Endothelial cell of umbilical vein (primary cell): ENCODE measurements at regions not wholly inside any gene's neighbourhood (a gene's known extent, or its start where the extent isn't known, plus 50 kb on each side); places are given as distances from the start of the nearest gene placed in this dataset.

Experiments
- BruUV-seq: library from RNA; stranded (reverse); fragments of 400-500 nt; replicated peaks from 2 replicates; lab custom pipeline; 2021; lab: Mats Ljungman, UMichigan
- CTCF ChIA-PET: fragments of 300-600, 350-600 bp; sonication (Branson Sonifier 250); formaldehyde crosslinking; loops from one replicate; lab custom pipeline; 2021; ENCODE audit warnings: antibody characterized with exemption, inconsistent platforms; lab: Charles Lee
- POLR2A ChIA-PET: fragments of 300-600, 350-600 bp; sonication (Branson Sonifier 250); formaldehyde crosslinking; loops from one replicate; lab custom pipeline; 2021; ENCODE audit warnings: antibody characterized with exemption, inconsistent platforms; lab: Charles Lee
- DNase-seq: peaks from one replicate; pipeline ENCODE4 v3.0.0-alpha.2; 2011; ENCODE audit warnings: low read depth, low spot score
- FAIRE-seq: peaks from 2 replicates; lab custom pipeline; 2011; peaks lifted over from hg19 to GRCh38; lab: Jason Lieb, UNC
- H2AFZ ChIP-seq: 2 replicates; pipeline ENCODE4 v1.6.0; 2012; ENCODE audit warnings: low read depth, low read length, control low read depth, inconsistent platforms
- H3K27ac ChIP-seq: 2 replicates; pipeline ENCODE4 v1.5.1; 2011; ENCODE audit warnings: low read depth, mild to moderate bottlenecking, control low read depth, low read length, moderate library complexity; ENCODE audit not compliant: insufficient read depth
- H3K27me3 ChIP-seq, 2 experiments: 2 replicates each; pipeline versions ENCODE4 v1.6.0 to v1.6.1; 2011; ENCODE audit warnings: low read length in 2 of 2, mixed read lengths in 1 of 2; ENCODE audit not compliant: control insufficient read depth in 2 of 2, insufficient read depth in 2 of 2
- H3K36me3 ChIP-seq, 2 experiments: 2 replicates in 1 of 2; 3 replicates in 1 of 2; pipeline ENCODE4 v1.5.1; 2011; ENCODE audit warnings: low read length in 2 of 2, mild to moderate bottlenecking in 1 of 2, moderate library complexity in 1 of 2; ENCODE audit not compliant: control insufficient read depth in 2 of 2, insufficient read depth in 2 of 2; ENCODE audit errors: extremely low read depth in 1 of 2
- H3K4me1 ChIP-seq: 3 replicates; pipeline ENCODE4 v1.5.1; 2011; ENCODE audit warnings: mild to moderate bottlenecking, low read length; ENCODE audit not compliant: control insufficient read depth, insufficient read depth; ENCODE audit errors: extremely low read depth
- H3K4me2 ChIP-seq: 2 replicates; pipeline ENCODE4 v1.6.1; 2011; ENCODE audit warnings: low read length, control low read depth, mixed read lengths; ENCODE audit not compliant: insufficient read depth
- H3K4me3 ChIP-seq, 3 experiments: fragments of 200-600 bp in 1 of 3; sonication (generic), shearing (Covaris generic) in 1 of 3; replicated peaks in 1 of 3; 2 replicates each; pipeline ENCODE4 v1.5.1; 2011 to 2016; ENCODE audit warnings: control low read depth in 3 of 3, low read length in 3 of 3, mild to moderate bottlenecking in 2 of 3, inconsistent platforms in 1 of 3, low read depth in 1 of 3, moderate library complexity in 1 of 3; ENCODE audit not compliant: insufficient read depth in 1 of 3
- H3K79me2 ChIP-seq: 2 replicates; pipeline ENCODE4 v1.6.0; 2012; ENCODE audit warnings: low read length, inconsistent platforms; ENCODE audit not compliant: control insufficient read depth, insufficient read depth
- H3K9ac ChIP-seq: replicated peaks from 2 replicates; pipeline ENCODE3; 2011; ENCODE audit warnings: low read length, control low read depth; ENCODE audit not compliant: insufficient read depth; ENCODE audit errors: extremely low read depth
- H3K9me1 ChIP-seq: replicated peaks from 3 replicates; pipeline ENCODE4 v1.6.0; 2011; ENCODE audit warnings: mild to moderate bottlenecking, low read length; ENCODE audit not compliant: control insufficient read depth, insufficient read depth; ENCODE audit errors: extremely low read depth
- H3K9me3 ChIP-seq: replicated peaks from 2 replicates; pipeline ENCODE4 v1.5.1; 2012; ENCODE audit warnings: low read length, inconsistent platforms; ENCODE audit not compliant: control insufficient read depth, insufficient read depth
- H4K20me1 ChIP-seq: replicated peaks from 2 replicates; pipeline ENCODE3; 2011; ENCODE audit warnings: mild to moderate bottlenecking, low read length; ENCODE audit not compliant: control insufficient read depth, insufficient read depth; ENCODE audit errors: extremely low read depth
- EZH2 ChIP-seq: IDR thresholded peaks from 2 replicates; pipeline ENCODE4 v1.6.1; 2012; ENCODE audit warnings: borderline replicate concordance, low read depth, mild to moderate bottlenecking, moderate library complexity, low read length, inconsistent platforms; ENCODE audit not compliant: severe bottlenecking
- FOS ChIP-seq: IDR thresholded peaks from 2 replicates; pipeline ENCODE4 v1.6.1; 2011; ENCODE audit warnings: mild to moderate bottlenecking, low read length, moderate library complexity, borderline replicate concordance; ENCODE audit not compliant: insufficient read depth
- GATA2 ChIP-seq: IDR thresholded peaks from 2 replicates; pipeline ENCODE4 v1.7.0; 2011; ENCODE audit warnings: low read depth, mild to moderate bottlenecking, moderate library complexity, mixed read lengths, low read length; ENCODE audit not compliant: insufficient read length, insufficient read depth
- JUN ChIP-seq: IDR thresholded peaks from 2 replicates; pipeline ENCODE4 v1.6.1; 2011; ENCODE audit warnings: borderline replicate concordance, low read depth; ENCODE audit not compliant: insufficient read length, insufficient read depth
- MYC ChIP-seq: IDR thresholded peaks from one replicate; pipeline ENCODE4 v1.6.1; 2011; ENCODE audit warnings: mild to moderate bottlenecking, low read depth, low read length
- POLR2A ChIP-seq: IDR thresholded peaks from 2 replicates; pipeline ENCODE4 v1.6.1; 2012; ENCODE audit warnings: low read depth, mild to moderate bottlenecking, control low read depth, low read length
- POLR2AphosphoS5 ChIP-seq: IDR thresholded peaks from 2 replicates; pipeline ENCODE4 v1.6.1; 2012; ENCODE audit warnings: low read depth, mild to moderate bottlenecking, control low read depth, low read length, moderate library complexity; ENCODE audit not compliant: insufficient read depth
- dilution Hi-C: fragments of 300-500 bp; cut with MboI; formaldehyde crosslinking; loops from one replicate; pipeline ENCODE4 v1.15.0; 2019; ENCODE audit warnings: low sequenced_read_pairs; ENCODE audit not compliant: extremely low pct_ligation_motif_present
- intact Hi-C: fragments of 100-400 bp; cut with micrococcal nuclease; formaldehyde crosslinking; loops from one replicate; pipeline ENCODE4 v1.10.0; 2022
- TF ChIP-seq, protein P1 (sequence below): IDR thresholded peaks from 2 replicates; pipeline ENCODE4 v1.6.1; 2011; ENCODE audit not compliant: insufficient read depth, insufficient read length
- TF ChIP-seq, protein P2 (sequence below), 2 donors: IDR thresholded peaks; 1 replicate in 1 of 2; 2 replicates in 1 of 2; pipeline ENCODE4 v1.5.1; 2011; ENCODE audit warnings: low read length in 2 of 2, mild to moderate bottlenecking in 2 of 2, moderate library complexity in 2 of 2, control low read depth in 1 of 2, inconsistent platforms in 1 of 2, low read depth in 1 of 2; ENCODE audit not compliant: insufficient read depth in 1 of 2; ENCODE audit errors: extremely low read depth in 1 of 2

DNA sequence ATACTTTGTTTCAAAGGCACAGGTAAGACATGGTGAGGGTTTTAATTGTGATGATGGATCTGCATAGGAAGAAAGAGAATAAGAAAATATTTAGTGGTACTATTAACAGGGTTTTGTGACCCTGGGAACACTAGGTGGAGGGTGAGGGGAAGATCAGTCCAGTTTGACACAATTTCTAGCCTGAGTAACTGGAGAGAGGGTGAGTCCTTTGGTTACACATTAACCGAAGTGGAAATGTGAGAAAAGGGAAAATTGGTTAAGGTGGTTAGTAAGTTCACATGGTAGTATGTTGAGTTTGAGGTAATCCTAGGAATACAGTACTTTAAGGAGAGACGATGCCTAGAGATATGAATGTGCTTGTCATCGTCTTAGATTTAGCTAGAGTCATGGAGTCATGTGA lies 54.8 kb upstream of the POU3F2 start:
- intact Hi-C loops (no loop called here), dilution Hi-C loops (no loop called here)
- DNase-seq (no peak), FAIRE-seq (no peak)
- Histone ChIP-seq H4K20me1 (no peaks in the 10 kb centered on the region), H3K27ac (no peak overlapping the region), H3K4me1 (no peaks in the 10 kb centered on the region), H3K79me2 (no peaks in the 10 kb centered on the region), H3K27me3 (no peaks in the 10 kb centered on the region), H3K9me3 (no peaks in the 10 kb centered on the region), H3K4me2 (no peak overlapping the region), H3K36me3 (no peaks in the 10 kb centered on the region), H3K9me1 (no peaks in the 10 kb centered on the region), H2AFZ (no peak overlapping the region), H3K4me3 (no peak overlapping the region), H3K9ac (no peak overlapping the region)
- CTCF ChIA-PET = no interaction called here
- BruUV-seq = no TSS peak
- POLR2A ChIA-PET = no interaction called here
- TF ChIP-seq MYC = no peak
- TF ChIP-seq POLR2AphosphoS5 = no peak
- TF ChIP-seq JUN = no peak
- no peak for TF ChIP-seq EZH2
- TF ChIP-seq POLR2A = no peak
- TF ChIP-seq, protein P1, sequence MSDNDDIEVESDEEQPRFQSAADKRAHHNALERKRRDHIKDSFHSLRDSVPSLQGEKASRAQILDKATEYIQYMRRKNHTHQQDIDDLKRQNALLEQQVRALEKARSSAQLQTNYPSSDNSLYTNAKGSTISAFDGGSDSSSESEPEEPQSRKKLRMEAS = no peak
- TF ChIP-seq GATA2 = no peak
- no peak for TF ChIP-seq FOS
- TF ChIP-seq, protein P2, sequence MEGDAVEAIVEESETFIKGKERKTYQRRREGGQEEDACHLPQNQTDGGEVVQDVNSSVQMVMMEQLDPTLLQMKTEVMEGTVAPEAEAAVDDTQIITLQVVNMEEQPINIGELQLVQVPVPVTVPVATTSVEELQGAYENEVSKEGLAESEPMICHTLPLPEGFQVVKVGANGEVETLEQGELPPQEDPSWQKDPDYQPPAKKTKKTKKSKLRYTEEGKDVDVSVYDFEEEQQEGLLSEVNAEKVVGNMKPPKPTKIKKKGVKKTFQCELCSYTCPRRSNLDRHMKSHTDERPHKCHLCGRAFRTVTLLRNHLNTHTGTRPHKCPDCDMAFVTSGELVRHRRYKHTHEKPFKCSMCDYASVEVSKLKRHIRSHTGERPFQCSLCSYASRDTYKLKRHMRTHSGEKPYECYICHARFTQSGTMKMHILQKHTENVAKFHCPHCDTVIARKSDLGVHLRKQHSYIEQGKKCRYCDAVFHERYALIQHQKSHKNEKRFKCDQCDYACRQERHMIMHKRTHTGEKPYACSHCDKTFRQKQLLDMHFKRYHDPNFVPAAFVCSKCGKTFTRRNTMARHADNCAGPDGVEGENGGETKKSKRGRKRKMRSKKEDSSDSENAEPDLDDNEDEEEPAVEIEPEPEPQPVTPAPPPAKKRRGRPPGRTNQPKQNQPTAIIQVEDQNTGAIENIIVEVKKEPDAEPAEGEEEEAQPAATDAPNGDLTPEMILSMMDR (IDR thresholded peaks at IDR 0.05; ENCODE audit: extremely low read depth in 1 of 2, insufficient read depth in 1 of 2, low read depth in 1 of 2, low read length in 2 of 2) = no peak
